Gastroesophageal sphincter (tissue), 3 donors: ENCODE measurements at regions not wholly inside any gene's neighbourhood (a gene's known extent, or its start where the extent isn't known, plus 50 kb on each side); places are given as distances from the start of the nearest gene placed in this dataset.

ENCODE experiments used
- POLR2A ChIP-seq, 2 donors: fragments of 450-650 bp; IDR thresholded peaks; one replicate each; pipeline ENCODE4 v1.6.1; 2017; ENCODE audit warnings: antibody characterized with exemption in 2 of 2, mild to moderate bottlenecking in 2 of 2, moderate library complexity in 1 of 2
- POLR2AphosphoS5 ChIP-seq: sonication (generic); formaldehyde crosslinking; IDR thresholded peaks from one replicate; pipeline ENCODE4 v1.6.1; 2017; ENCODE audit warnings: antibody characterized with exemption
- TF ChIP-seq, protein P1 (sequence below), 4 experiments: fragments of 200-600 bp in 2 of 4; fragments of 450-650 bp in 2 of 4; sonication (generic) in 1 of 4; IDR thresholded peaks; one replicate each; pipeline ENCODE4 v1.5.1; 2017 to 2019; ENCODE audit warnings: antibody characterized with exemption in 4 of 4, mild to moderate bottlenecking in 2 of 4, moderate library complexity in 2 of 4

- TF ChIP-seq, protein P1, sequence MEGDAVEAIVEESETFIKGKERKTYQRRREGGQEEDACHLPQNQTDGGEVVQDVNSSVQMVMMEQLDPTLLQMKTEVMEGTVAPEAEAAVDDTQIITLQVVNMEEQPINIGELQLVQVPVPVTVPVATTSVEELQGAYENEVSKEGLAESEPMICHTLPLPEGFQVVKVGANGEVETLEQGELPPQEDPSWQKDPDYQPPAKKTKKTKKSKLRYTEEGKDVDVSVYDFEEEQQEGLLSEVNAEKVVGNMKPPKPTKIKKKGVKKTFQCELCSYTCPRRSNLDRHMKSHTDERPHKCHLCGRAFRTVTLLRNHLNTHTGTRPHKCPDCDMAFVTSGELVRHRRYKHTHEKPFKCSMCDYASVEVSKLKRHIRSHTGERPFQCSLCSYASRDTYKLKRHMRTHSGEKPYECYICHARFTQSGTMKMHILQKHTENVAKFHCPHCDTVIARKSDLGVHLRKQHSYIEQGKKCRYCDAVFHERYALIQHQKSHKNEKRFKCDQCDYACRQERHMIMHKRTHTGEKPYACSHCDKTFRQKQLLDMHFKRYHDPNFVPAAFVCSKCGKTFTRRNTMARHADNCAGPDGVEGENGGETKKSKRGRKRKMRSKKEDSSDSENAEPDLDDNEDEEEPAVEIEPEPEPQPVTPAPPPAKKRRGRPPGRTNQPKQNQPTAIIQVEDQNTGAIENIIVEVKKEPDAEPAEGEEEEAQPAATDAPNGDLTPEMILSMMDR (IDR thresholded peaks at IDR 0.05), result no peak
- no peak for TF ChIP-seq POLR2AphosphoS5
- no peak for TF ChIP-seq POLR2A (IDR thresholded peaks at IDR 0.05)
Measured at GRCh38 chr15:95295896-95296625, 1034.4 kb upstream of the NR2F2 start.
